Kidney (tissue), 13 donors: ENCODE measurements at regions not wholly inside any gene's neighbourhood (a gene's known extent, or its start where the extent isn't known, plus 50 kb on each side); places are given as distances from the start of the nearest gene placed in this dataset.

Experiments used
- DNase-seq, 5 donors: peaks; one replicate each; pipeline ENCODE4 v3.0.0-alpha.2; 2013 to 2020
- FAIRE-seq: peaks from 2 replicates; lab custom pipeline; 2012; peaks lifted over from hg19 to GRCh38; lab: Jason Lieb, UNC
- H3K27ac ChIP-seq, 2 donors: one replicate each; pipeline ENCODE4 v1.7.0; 2013; ENCODE audit warnings: low read depth in 2 of 2, low read length in 2 of 2, inconsistent platforms in 1 of 2
- H3K27me3 ChIP-seq: one replicate; pipeline ENCODE4 v1.7.1; 2013; ENCODE audit warnings: low read length, inconsistent platforms; ENCODE audit not compliant: control insufficient read depth, insufficient read depth
- H3K36me3 ChIP-seq, 3 donors: one replicate each; pipeline versions ENCODE4 v1.7.0 to v1.7.1; 2013; ENCODE audit warnings: low read length in 3 of 3, control low read depth in 1 of 3, inconsistent platforms in 1 of 3; ENCODE audit not compliant: insufficient read depth in 3 of 3, control insufficient read depth in 2 of 3
- H3K4me1 ChIP-seq, 3 donors: one replicate each; pipeline versions ENCODE4 v1.7.0 to v1.7.1; 2013; ENCODE audit warnings: low read length in 3 of 3, inconsistent platforms in 1 of 3, low read depth in 1 of 3; ENCODE audit not compliant: control insufficient read depth in 2 of 3, insufficient read depth in 2 of 3
- H3K4me3 ChIP-seq, 3 donors: one replicate each; pipeline versions ENCODE4 v1.7.0 to v1.8.1; 2013; ENCODE audit warnings: low read length in 3 of 3, control low read depth in 1 of 3, inconsistent platforms in 1 of 3
- H3K9ac ChIP-seq, 3 donors: one replicate each; pipeline versions ENCODE4 v1.7.0 to v1.7.1; 2013; ENCODE audit warnings: low read length in 3 of 3, control low read depth in 1 of 3, inconsistent platforms in 1 of 3
- H3K9me3 ChIP-seq, 3 donors: one replicate each; pipeline versions ENCODE4 v1.7.0 to v1.7.1; 2013; ENCODE audit warnings: low read length in 3 of 3, control low read depth in 1 of 3, inconsistent platforms in 1 of 3; ENCODE audit not compliant: control insufficient read depth in 2 of 3, insufficient read depth in 1 of 3
- intact Hi-C: fragments of 100-400 bp; cut with DNase I; formaldehyde crosslinking; loops from one replicate; pipeline ENCODE4 v1.11.1; 2022
- TF ChIP-seq, protein P1 (sequence below): IDR thresholded peaks from 3 replicates; pipeline ENCODE4 v1.5.1; 2012; ENCODE audit warnings: mild to moderate bottlenecking, moderate library complexity, borderline replicate concordance; ENCODE audit not compliant: insufficient read depth; ENCODE audit errors: extremely low read depth
- donor health status: control.
- donor health status: control.
- donor health status: control.
- donor health status: control.
- donor health status: control.
- donor health status: DM: yes; HTN: yes; CAD: no.
- donor health status: Normal renal cell carcinoma (clear cell type).

DNA sequence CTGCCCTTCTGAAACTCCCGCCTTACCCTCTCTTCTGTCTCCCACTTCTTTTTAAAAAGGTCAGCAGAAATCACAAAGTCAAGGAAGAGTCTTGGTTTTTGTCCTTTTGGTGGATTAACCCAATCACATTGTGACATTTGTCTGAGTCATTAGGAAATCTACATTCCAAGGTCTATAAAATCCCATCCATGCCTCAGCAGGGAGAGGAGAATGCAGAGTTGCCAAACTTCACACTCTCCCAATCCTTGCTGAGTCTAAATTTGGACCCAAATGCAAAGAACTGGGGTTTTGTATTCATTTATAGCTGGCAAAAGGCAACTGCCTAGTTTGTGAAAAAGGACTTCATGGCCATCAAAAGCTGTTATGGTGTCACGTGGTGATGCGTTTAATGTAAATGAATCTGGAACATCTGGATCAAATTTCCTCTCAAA, 67.9 kb downstream of the TMEM30B start:
- FAIRE-seq = no peak
- Histone ChIP-seq H3K27me3 (peaks cover 2% of the 10 kb centered on the region), H3K9ac (no peak overlapping the region), H3K4me3 (no peak overlapping the region), H3K27ac (no peak overlapping the region), H3K36me3 (no peaks in the 10 kb centered on the region), H3K9me3 (no peaks in the 10 kb centered on the region), H3K4me1 (no peaks in the 10 kb centered on the region)
- intact Hi-C loops = no loop called here
- TF ChIP-seq, protein P1, sequence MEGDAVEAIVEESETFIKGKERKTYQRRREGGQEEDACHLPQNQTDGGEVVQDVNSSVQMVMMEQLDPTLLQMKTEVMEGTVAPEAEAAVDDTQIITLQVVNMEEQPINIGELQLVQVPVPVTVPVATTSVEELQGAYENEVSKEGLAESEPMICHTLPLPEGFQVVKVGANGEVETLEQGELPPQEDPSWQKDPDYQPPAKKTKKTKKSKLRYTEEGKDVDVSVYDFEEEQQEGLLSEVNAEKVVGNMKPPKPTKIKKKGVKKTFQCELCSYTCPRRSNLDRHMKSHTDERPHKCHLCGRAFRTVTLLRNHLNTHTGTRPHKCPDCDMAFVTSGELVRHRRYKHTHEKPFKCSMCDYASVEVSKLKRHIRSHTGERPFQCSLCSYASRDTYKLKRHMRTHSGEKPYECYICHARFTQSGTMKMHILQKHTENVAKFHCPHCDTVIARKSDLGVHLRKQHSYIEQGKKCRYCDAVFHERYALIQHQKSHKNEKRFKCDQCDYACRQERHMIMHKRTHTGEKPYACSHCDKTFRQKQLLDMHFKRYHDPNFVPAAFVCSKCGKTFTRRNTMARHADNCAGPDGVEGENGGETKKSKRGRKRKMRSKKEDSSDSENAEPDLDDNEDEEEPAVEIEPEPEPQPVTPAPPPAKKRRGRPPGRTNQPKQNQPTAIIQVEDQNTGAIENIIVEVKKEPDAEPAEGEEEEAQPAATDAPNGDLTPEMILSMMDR = no peak
- DNase-seq = peak in 1 of 5 donors; percentile 22

DNA sequence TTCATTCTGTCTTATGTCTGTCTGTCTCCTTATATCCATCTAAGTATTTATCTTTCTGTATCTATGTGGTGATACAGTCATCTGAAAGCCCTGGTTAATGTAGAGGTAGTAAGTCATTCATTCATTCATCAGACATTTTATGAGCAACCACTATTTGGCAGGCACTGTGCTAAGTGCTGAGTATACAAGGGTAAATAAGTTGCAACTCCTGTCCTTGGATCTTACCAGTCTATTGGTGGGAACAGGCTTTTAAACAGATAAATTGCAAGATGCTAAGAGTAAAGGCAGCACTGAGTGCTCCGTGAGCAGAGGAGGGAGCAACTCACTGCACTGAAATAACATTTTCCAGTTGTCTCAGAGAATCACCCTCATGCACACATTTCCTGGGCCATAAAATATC, 68.6 kb downstream of the TMEM30B start:
- no peak overlapping the region for H3K4me3 ChIP-seq

DNA sequence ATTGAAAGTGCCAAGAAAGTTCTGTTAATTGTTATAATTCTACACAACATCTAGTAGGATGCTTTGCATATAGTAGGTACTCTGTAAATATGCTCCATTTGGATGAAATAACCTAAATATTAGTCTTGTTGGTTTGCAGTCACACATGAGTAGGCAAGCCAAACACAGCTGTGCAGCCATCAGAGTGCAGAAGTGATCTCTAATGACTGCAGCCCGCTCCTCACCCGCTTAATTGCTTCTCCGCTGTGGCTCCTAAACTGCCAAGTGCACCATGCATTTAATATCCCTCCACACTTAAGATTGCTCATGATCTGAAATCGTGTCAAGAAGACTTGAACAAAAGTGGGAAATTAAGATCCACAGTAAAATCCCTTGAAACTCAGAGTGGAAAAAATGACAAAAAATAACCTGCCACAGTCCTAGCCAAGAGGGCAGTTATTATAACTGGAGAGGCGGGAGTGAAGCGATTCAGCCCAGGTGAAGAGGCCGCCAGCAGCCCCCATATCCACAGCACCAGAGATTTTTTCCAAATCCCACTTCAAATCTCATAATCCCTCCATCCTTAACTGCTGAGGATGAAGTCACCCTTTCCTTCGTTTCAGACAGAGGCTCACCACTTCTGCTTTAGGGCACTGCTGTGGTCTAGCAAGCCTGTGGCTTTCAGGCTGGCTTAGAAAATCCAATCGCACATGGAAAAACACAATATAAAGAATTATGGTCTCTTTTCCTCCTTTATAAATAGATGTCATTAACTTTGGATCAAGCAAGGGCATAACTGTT, 69.5 kb downstream of the TMEM30B start:
- peaks cover 2% of the 10 kb centered on the region for H3K27me3 ChIP-seq
- TF ChIP-seq, protein P1 = no peak
- H3K9ac ChIP-seq = no peak overlapping the region
- H3K4me1 ChIP-seq = no peaks in the 10 kb centered on the region
- H3K9me3 ChIP-seq = no peaks in the 10 kb centered on the region
- H3K27ac ChIP-seq = no peak overlapping the region
- H3K4me3 ChIP-seq = no peak overlapping the region
- FAIRE-seq = no peak
- H3K36me3 ChIP-seq = no peaks in the 10 kb centered on the region
- DNase-seq = peak in 4 of 5 donors; percentile 56 to 74 (median 64)
- intact Hi-C loops = no loop called here

More for the DNA sequence above, 68.6 kb downstream of the TMEM30B start:
- no peak overlapping the region for H3K9ac ChIP-seq
- peaks cover 2% of the 10 kb centered on the region for H3K27me3 ChIP-seq
- intact Hi-C loops = no loop called here
- no peaks in the 10 kb centered on the region for H3K9me3 ChIP-seq
- no peaks in the 10 kb centered on the region for H3K36me3 ChIP-seq
- no peak overlapping the region for H3K27ac ChIP-seq
- DNase-seq (no peak), FAIRE-seq (no peak)
- TF ChIP-seq, protein P1 = no peak
- H3K4me1 ChIP-seq = no peaks in the 10 kb centered on the region
